ENCODE measurements at regions not wholly inside any gene's neighbourhood (a gene's known extent, or its start where the extent isn't known, plus 50 kb on each side); places are given as distances from the start of the nearest gene placed in this dataset.

- no peak overlapping the region for H3K27ac ChIP-seq
- TF ChIP-seq CTCF (IDR thresholded peaks at IDR 0.05): no peak
- H3K27me3 ChIP-seq: no peaks in the 10 kb centered on the region
- no peaks in the 10 kb centered on the region for H3K4me1 ChIP-seq
- intact Hi-C loops (cut with DNase I): no loop called here
- no peaks in the 10 kb centered on the region for H3K36me3 ChIP-seq
- H3K4me3 ChIP-seq: no peak overlapping the region
- DNase-seq (ENCODE audit: extremely low spot score in 2 of 2): no peak
- no peaks in the 10 kb centered on the region for H3K9me3 ChIP-seq
These were observed 192.6 kb upstream of the ALCAM start for GRCh38 chr3:105174017-105174615.

DNA sequence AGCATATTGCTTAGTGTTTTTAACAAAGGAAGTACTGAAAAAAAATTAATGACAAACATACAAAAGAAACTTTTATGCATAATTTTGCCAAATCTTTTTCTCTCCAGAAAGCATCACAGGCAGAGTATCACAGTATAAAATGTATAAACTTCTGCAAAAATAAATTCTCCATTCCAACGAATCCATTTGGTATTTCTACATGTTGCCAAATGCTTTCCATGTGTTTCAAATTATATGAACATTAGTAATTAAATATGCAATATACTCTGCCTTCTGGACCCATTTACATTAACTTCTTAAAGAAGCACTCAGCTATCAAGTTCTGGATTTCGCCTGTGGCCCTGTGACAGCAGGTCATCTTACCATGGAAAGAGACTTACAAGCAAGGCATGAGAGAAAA is 189.1 kb upstream of the ALCAM start:
- Histone ChIP-seq H3K27me3 (no peaks in the 10 kb centered on the region), H3K36me3 (no peaks in the 10 kb centered on the region), H3K9me3 (no peaks in the 10 kb centered on the region), H3K27ac (no peak overlapping the region), H3K4me3 (no peak overlapping the region), H3K4me1 (no peaks in the 10 kb centered on the region)
- intact Hi-C loops (cut with DNase I): no loop called here
- DNase-seq (ENCODE audit: extremely low spot score in 2 of 2): no peak
- TF ChIP-seq POLR2A (IDR thresholded peaks at IDR 0.05) (no peak), CTCF (IDR thresholded peaks at IDR 0.05) (no peak), POLR2AphosphoS5 (IDR thresholded peaks at IDR 0.05; ENCODE audit: insufficient read depth in 1 of 2, low read depth in 1 of 2) (no peak)

DNA sequence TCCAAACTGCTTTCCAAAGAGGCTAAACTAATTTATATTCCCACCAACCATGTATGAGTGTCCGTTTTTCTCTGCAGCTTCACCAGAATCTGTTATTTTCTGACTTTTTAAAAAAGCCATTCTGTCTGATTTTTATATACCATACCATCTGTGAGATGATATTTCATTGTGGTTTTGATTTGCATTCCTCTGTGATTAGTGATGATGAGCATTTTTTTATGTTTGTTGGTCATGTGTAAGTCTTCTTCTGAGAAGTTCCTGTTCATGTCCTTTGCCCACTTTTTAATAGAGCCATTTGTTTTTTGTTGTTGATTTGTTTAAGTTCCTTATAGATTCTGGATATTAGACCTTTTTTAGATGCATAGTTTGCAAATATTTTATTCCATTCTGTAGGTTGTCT is 179.4 kb upstream of the ALCAM start:
- Histone ChIP-seq H3K27me3 (no peaks in the 10 kb centered on the region), H3K27ac (no peak overlapping the region), H3K4me1 (no peaks in the 10 kb centered on the region), H3K4me3 (no peak overlapping the region), H3K9me3 (no peaks in the 10 kb centered on the region), H3K36me3 (no peaks in the 10 kb centered on the region)
- DNase-seq (ENCODE audit: extremely low spot score in 2 of 2): no peak
- intact Hi-C loops (cut with DNase I): no loop called here
- no peak for TF ChIP-seq CTCF (IDR thresholded peaks at IDR 0.05)
- no peak for TF ChIP-seq POLR2AphosphoS5 (IDR thresholded peaks at IDR 0.05; ENCODE audit: insufficient read depth in 1 of 2, low read depth in 1 of 2)
- TF ChIP-seq POLR2A (IDR thresholded peaks at IDR 0.05): no peak

DNA sequence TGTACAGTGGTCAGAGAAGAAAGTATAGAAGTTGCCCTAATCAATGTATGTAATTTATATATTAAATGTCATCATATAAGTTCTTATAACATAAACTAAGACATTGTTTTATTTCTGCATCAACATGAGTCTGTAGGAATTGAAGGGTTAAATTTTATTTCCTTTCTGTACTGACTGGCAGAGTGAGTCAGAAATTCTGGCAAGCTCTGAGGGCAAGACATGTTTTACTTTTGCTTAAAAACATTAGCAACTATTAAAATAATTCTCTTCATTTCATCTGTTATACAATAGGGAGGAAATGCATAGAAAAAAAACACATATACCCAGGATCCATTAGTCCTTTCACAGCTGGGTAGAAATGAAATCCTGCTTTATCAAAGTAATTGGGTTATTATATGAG is 171.4 kb upstream of the ALCAM start:
- Histone ChIP-seq H3K9me3 (no peaks in the 10 kb centered on the region), H3K27ac (no peak overlapping the region), H3K4me1 (no peaks in the 10 kb centered on the region), H3K4me3 (no peak overlapping the region), H3K27me3 (no peaks in the 10 kb centered on the region), H3K36me3 (no peaks in the 10 kb centered on the region)
- no peak for TF ChIP-seq POLR2A (IDR thresholded peaks at IDR 0.05)
- TF ChIP-seq CTCF (IDR thresholded peaks at IDR 0.05): no peak
- TF ChIP-seq POLR2AphosphoS5 (IDR thresholded peaks at IDR 0.05; ENCODE audit: insufficient read depth in 1 of 2, low read depth in 1 of 2): no peak
- intact Hi-C loops (cut with DNase I): no loop called here
- no peak for DNase-seq (ENCODE audit: extremely low spot score in 2 of 2)

GRCh38 chr3:105197863-105198262 is 168.8 kb upstream of the ALCAM start:
- intact Hi-C loops (cut with DNase I): no loop called here
- no peak for TF ChIP-seq POLR2A (IDR thresholded peaks at IDR 0.05)
- no peak for TF ChIP-seq POLR2AphosphoS5 (IDR thresholded peaks at IDR 0.05; ENCODE audit: insufficient read depth in 1 of 2, low read depth in 1 of 2)
- no peak for TF ChIP-seq CTCF (IDR thresholded peaks at IDR 0.05)
- Histone ChIP-seq H3K9me3 (no peaks in the 10 kb centered on the region), H3K4me3 (no peak overlapping the region), H3K27me3 (no peaks in the 10 kb centered on the region), H3K27ac (no peak overlapping the region), H3K36me3 (no peaks in the 10 kb centered on the region), H3K4me1 (no peaks in the 10 kb centered on the region)
- DNase-seq (ENCODE audit: extremely low spot score in 2 of 2): no peak
